ENCODE measurements at regions not wholly inside any gene's neighbourhood (a gene's known extent, or its start where the extent isn't known, plus 50 kb on each side); places are given as distances from the start of the nearest gene placed in this dataset.

- no peak for FAIRE-seq
- TF ChIP-seq SPI1 (IDR thresholded peaks at IDR 0.05; ENCODE audit: low read depth, low read length) = no peak
- no peak for TF ChIP-seq PAX5 (IDR thresholded peaks at IDR 0.05; ENCODE audit: insufficient read depth, low read length, severe bottlenecking)
- no peak for TF ChIP-seq POLR2AphosphoS5 (IDR thresholded peaks at IDR 0.05; ENCODE audit: low read depth, low read length)
- TF ChIP-seq POLR2A (IDR thresholded peaks at IDR 0.05; ENCODE audit: low read depth, low read length) = no peak
- no peak for TF ChIP-seq POU2F2 (IDR thresholded peaks at IDR 0.05; ENCODE audit: low read depth, low read length)
- TF ChIP-seq TAF1 (IDR thresholded peaks at IDR 0.05; ENCODE audit: low read depth, low read length) = no peak
- no peak for DNase-seq (ENCODE audit: insufficient read length, low spot score)
Observed at GRCh38 chr20:22315771-22316170, 268.6 kb downstream of the FOXA2 start.

- no peak for TF ChIP-seq PAX5 (IDR thresholded peaks at IDR 0.05; ENCODE audit: insufficient read depth, low read length, severe bottlenecking)
- no peak for TF ChIP-seq POLR2A (IDR thresholded peaks at IDR 0.05; ENCODE audit: low read depth, low read length)
- TF ChIP-seq POU2F2 (IDR thresholded peaks at IDR 0.05; ENCODE audit: low read depth, low read length) = no peak
- no peak for TF ChIP-seq TAF1 (IDR thresholded peaks at IDR 0.05; ENCODE audit: low read depth, low read length)
- no peak for TF ChIP-seq SPI1 (IDR thresholded peaks at IDR 0.05; ENCODE audit: low read depth, low read length)
- TF ChIP-seq POLR2AphosphoS5 (IDR thresholded peaks at IDR 0.05; ENCODE audit: low read depth, low read length) = no peak
- DNase-seq (ENCODE audit: insufficient read length, low spot score) (no peak), FAIRE-seq (no peak)
Observed at GRCh38 chr20:22315073-22315472, 269.3 kb downstream of the FOXA2 start.

- no peak for TF ChIP-seq POLR2AphosphoS5 (IDR thresholded peaks at IDR 0.05; ENCODE audit: low read depth, low read length)
- DNase-seq (ENCODE audit: insufficient read length, low spot score) = no peak
Observed at GRCh38 chr20:22312744-22313346, 271.5 kb downstream of the FOXA2 start.

GRCh38 chr20:22308934-22309333 lies 275.4 kb downstream of the FOXA2 start:
- no peak for FAIRE-seq
- TF ChIP-seq PAX5 (IDR thresholded peaks at IDR 0.05; ENCODE audit: insufficient read depth, low read length, severe bottlenecking) (no peak), TAF1 (IDR thresholded peaks at IDR 0.05; ENCODE audit: low read depth, low read length) (no peak), POU2F2 (IDR thresholded peaks at IDR 0.05; ENCODE audit: low read depth, low read length) (no peak)
- no peak for DNase-seq (ENCODE audit: insufficient read length, low spot score)

More at GRCh38 chr20:22312744-22313346, 271.5 kb downstream of the FOXA2 start:
- FAIRE-seq = no peak

- DNase-seq (ENCODE audit: insufficient read length, low spot score) (no peak), FAIRE-seq (no peak)
- TF ChIP-seq PAX5 (IDR thresholded peaks at IDR 0.05; ENCODE audit: insufficient read depth, low read length, severe bottlenecking) (no peak), POU2F2 (IDR thresholded peaks at IDR 0.05; ENCODE audit: low read depth, low read length) (no peak), SPI1 (IDR thresholded peaks at IDR 0.05; ENCODE audit: low read depth, low read length) (no peak), POLR2AphosphoS5 (IDR thresholded peaks at IDR 0.05; ENCODE audit: low read depth, low read length) (no peak), TAF1 (IDR thresholded peaks at IDR 0.05; ENCODE audit: low read depth, low read length) (no peak), POLR2A (IDR thresholded peaks at IDR 0.05; ENCODE audit: low read depth, low read length) (no peak)
Observed at GRCh38 chr20:22307409-22307808, 277.0 kb downstream of the FOXA2 start.

GRCh38 chr20:22305381-22305780 lies 279.0 kb downstream of the FOXA2 start:
- FAIRE-seq (no peak), DNase-seq (ENCODE audit: insufficient read length, low spot score) (no peak)
- no peak for TF ChIP-seq SPI1 (IDR thresholded peaks at IDR 0.05; ENCODE audit: low read depth, low read length)
- no peak for TF ChIP-seq POLR2A (IDR thresholded peaks at IDR 0.05; ENCODE audit: low read depth, low read length)
- no peak for TF ChIP-seq TAF1 (IDR thresholded peaks at IDR 0.05; ENCODE audit: low read depth, low read length)
- TF ChIP-seq POLR2AphosphoS5 (IDR thresholded peaks at IDR 0.05; ENCODE audit: low read depth, low read length) = no peak
- no peak for TF ChIP-seq POU2F2 (IDR thresholded peaks at IDR 0.05; ENCODE audit: low read depth, low read length)
- TF ChIP-seq PAX5 (IDR thresholded peaks at IDR 0.05; ENCODE audit: insufficient read depth, low read length, severe bottlenecking) = no peak

- no peak for DNase-seq (ENCODE audit: insufficient read length, low spot score)
- TF ChIP-seq POLR2A (IDR thresholded peaks at IDR 0.05; ENCODE audit: low read depth, low read length) (no peak), PAX5 (IDR thresholded peaks at IDR 0.05; ENCODE audit: insufficient read depth, low read length, severe bottlenecking) (no peak), POU2F2 (IDR thresholded peaks at IDR 0.05; ENCODE audit: low read depth, low read length) (no peak), POLR2AphosphoS5 (IDR thresholded peaks at IDR 0.05; ENCODE audit: low read depth, low read length) (no peak), TAF1 (IDR thresholded peaks at IDR 0.05; ENCODE audit: low read depth, low read length) (no peak), SPI1 (IDR thresholded peaks at IDR 0.05; ENCODE audit: low read depth, low read length) (no peak)
- no peak for FAIRE-seq
Observed at GRCh38 chr20:22303523-22303922, 280.8 kb downstream of the FOXA2 start.

- DNase-seq (ENCODE audit: insufficient read length, low spot score) = no peak
- FAIRE-seq = no peak
- TF ChIP-seq TAF1 (IDR thresholded peaks at IDR 0.05; ENCODE audit: low read depth, low read length) (no peak), POLR2AphosphoS5 (IDR thresholded peaks at IDR 0.05; ENCODE audit: low read depth, low read length) (no peak), PAX5 (IDR thresholded peaks at IDR 0.05; ENCODE audit: insufficient read depth, low read length, severe bottlenecking) (no peak), SPI1 (IDR thresholded peaks at IDR 0.05; ENCODE audit: low read depth, low read length) (no peak), POLR2A (IDR thresholded peaks at IDR 0.05; ENCODE audit: low read depth, low read length) (no peak), POU2F2 (IDR thresholded peaks at IDR 0.05; ENCODE audit: low read depth, low read length) (no peak)
Observed at GRCh38 chr20:22302039-22302438, 282.3 kb downstream of the FOXA2 start.

GRCh38 chr20:22293886-22294285 lies 290.5 kb downstream of the FOXA2 start:
- no peak for TF ChIP-seq PAX5 (IDR thresholded peaks at IDR 0.05; ENCODE audit: insufficient read depth, low read length, severe bottlenecking)
- TF ChIP-seq SPI1 (IDR thresholded peaks at IDR 0.05; ENCODE audit: low read depth, low read length) = no peak
- TF ChIP-seq POU2F2 (IDR thresholded peaks at IDR 0.05; ENCODE audit: low read depth, low read length) = no peak
- no peak for TF ChIP-seq POLR2A (IDR thresholded peaks at IDR 0.05; ENCODE audit: low read depth, low read length)
- no peak for TF ChIP-seq POLR2AphosphoS5 (IDR thresholded peaks at IDR 0.05; ENCODE audit: low read depth, low read length)
- TF ChIP-seq TAF1 (IDR thresholded peaks at IDR 0.05; ENCODE audit: low read depth, low read length) = no peak
- DNase-seq (ENCODE audit: insufficient read length, low spot score) (no peak), FAIRE-seq (no peak)

- TF ChIP-seq PAX5 (IDR thresholded peaks at IDR 0.05; ENCODE audit: insufficient read depth, low read length, severe bottlenecking) (no peak), TAF1 (IDR thresholded peaks at IDR 0.05; ENCODE audit: low read depth, low read length) (no peak), POLR2AphosphoS5 (IDR thresholded peaks at IDR 0.05; ENCODE audit: low read depth, low read length) (no peak), POLR2A (IDR thresholded peaks at IDR 0.05; ENCODE audit: low read depth, low read length) (no peak), SPI1 (IDR thresholded peaks at IDR 0.05; ENCODE audit: low read depth, low read length) (no peak), POU2F2 (IDR thresholded peaks at IDR 0.05; ENCODE audit: low read depth, low read length) (no peak)
- no peak for FAIRE-seq
- no peak for DNase-seq (ENCODE audit: insufficient read length, low spot score)
Observed at GRCh38 chr20:22289442-22289841, 294.9 kb downstream of the FOXA2 start.
